GM10248 (cell line): ENCODE measurements at regions not wholly inside any gene's neighbourhood (a gene's known extent, or its start where the extent isn't known, plus 50 kb on each side); places are given as distances from the start of the nearest gene placed in this dataset.

Source experiments
- CTCF ChIA-PET: fragments of 300-600 bp; sonication (Branson Sonifier 250); formaldehyde crosslinking; extraction: SDS; loops from one replicate; lab custom pipeline; 2021; ENCODE audit warnings: antibody characterized with exemption; lab: Yijun Ruan, JAX
- POLR2A ChIA-PET: fragments of 350-650 bp; sonication (Branson Sonifier 250); formaldehyde crosslinking; extraction: SDS; loops from one replicate; lab custom pipeline; 2020; ENCODE audit warnings: antibody characterized with exemption; lab: Yijun Ruan, JAX
- DNase-seq: peaks from one replicate; pipeline ENCODE4 v3.0.0; 2012; ENCODE audit errors: extremely low spot score
- TF ChIP-seq, protein P1 (sequence below): IDR thresholded peaks from 2 replicates; pipeline ENCODE4 v1.5.1; 2012; ENCODE audit warnings: mild to moderate bottlenecking, low read depth; ENCODE audit errors: extremely low read depth, missing control alignments, control extremely low read depth

DNA sequence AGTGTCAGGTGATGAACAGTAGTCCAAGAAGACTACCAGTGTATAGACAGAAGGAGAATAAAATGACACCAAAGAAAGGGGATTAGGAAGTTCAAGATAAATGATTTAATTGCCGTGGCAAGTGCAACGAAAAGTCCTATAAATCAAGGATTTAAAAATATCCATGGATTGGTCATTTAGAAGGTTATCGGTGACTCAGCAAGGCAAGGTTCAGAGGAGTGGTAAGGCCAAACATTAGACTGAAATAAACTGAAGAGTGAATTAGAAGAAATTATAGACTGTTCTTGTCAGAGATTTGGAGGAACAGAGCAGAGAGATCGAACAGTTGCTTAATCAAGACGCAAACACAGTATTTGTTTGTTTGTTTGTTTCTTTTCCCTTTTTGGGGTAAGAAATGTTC, 211.9 kb upstream of the KCNMB2 start:
- CTCF ChIA-PET: interaction anchor here (1.2 kb wide), 1 partner anchor 9 kb away, joined by 3 read pairs; no protein-coding TSS in a partner anchor
- TF ChIP-seq, protein P1, sequence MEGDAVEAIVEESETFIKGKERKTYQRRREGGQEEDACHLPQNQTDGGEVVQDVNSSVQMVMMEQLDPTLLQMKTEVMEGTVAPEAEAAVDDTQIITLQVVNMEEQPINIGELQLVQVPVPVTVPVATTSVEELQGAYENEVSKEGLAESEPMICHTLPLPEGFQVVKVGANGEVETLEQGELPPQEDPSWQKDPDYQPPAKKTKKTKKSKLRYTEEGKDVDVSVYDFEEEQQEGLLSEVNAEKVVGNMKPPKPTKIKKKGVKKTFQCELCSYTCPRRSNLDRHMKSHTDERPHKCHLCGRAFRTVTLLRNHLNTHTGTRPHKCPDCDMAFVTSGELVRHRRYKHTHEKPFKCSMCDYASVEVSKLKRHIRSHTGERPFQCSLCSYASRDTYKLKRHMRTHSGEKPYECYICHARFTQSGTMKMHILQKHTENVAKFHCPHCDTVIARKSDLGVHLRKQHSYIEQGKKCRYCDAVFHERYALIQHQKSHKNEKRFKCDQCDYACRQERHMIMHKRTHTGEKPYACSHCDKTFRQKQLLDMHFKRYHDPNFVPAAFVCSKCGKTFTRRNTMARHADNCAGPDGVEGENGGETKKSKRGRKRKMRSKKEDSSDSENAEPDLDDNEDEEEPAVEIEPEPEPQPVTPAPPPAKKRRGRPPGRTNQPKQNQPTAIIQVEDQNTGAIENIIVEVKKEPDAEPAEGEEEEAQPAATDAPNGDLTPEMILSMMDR: no peak
- POLR2A ChIA-PET: no interaction called here
- no peak for DNase-seq

DNA sequence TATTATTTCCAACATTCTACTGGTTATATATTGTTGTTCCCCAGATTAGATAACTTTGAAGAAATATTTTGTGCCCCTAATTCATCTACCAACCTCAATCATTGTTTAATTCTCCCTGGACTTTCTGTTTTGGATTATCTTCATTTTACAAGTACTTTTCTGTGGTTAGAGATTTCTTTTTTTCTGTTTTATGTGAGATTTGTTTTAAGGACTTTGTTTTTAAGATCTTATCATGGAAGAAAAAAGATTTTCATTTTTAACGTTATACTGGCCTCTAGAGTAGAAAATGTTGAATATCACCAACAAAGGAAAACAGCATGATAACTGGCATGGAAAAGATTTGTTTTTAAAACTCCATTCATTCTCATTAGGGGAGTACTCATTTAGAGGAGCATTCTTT, 210.9 kb upstream of the KCNMB2 start:
- TF ChIP-seq, protein P1: no peak
- DNase-seq: no peak
- ChIA-PET POLR2A (no interaction called here), CTCF (no interaction called here)

DNA sequence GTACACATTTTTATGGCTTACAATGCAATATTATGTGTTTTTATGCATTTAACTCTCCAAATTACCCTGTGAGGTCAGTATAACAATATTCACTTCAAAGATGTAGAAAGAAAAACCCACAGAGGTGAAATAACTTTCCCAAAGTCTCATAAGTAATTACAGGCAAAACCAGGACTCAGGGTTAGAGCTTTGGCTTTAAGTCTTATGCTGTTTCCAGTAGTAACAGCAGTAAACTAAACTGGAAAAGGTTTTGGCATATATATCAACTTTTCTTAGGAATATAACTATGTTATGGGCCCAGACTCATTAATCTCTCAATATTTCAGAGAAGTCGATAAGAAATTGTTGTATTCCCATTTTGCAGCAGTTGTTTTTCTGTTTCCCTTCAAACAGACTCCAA, 206.3 kb upstream of the KCNMB2 start:
- POLR2A ChIA-PET: no interaction called here
- DNase-seq: no peak
- TF ChIP-seq, protein P1: no peak
- CTCF ChIA-PET: no interaction called here

DNA sequence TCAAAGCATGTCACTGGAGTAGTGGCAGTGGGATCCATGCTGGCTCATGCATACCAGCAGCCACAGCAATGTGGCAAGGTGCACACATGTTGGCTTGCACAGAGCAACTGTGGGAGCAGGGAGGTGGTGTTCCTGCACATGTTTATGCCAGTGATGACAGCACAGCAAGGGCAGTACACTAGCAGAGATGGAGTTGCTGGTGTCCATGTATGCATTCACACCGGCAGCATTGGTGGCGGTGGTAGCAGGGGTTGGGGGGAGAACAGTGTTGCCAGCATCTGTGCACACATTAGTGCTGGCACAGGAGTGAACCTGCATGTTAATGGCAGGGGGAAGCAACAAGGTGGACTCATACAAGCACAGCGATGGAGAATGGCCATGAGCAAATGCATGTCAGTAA, 202.0 kb upstream of the KCNMB2 start:
- POLR2A ChIA-PET: no interaction called here
- CTCF ChIA-PET: no interaction called here
- no peak for DNase-seq
- TF ChIP-seq, protein P1: no peak

DNA sequence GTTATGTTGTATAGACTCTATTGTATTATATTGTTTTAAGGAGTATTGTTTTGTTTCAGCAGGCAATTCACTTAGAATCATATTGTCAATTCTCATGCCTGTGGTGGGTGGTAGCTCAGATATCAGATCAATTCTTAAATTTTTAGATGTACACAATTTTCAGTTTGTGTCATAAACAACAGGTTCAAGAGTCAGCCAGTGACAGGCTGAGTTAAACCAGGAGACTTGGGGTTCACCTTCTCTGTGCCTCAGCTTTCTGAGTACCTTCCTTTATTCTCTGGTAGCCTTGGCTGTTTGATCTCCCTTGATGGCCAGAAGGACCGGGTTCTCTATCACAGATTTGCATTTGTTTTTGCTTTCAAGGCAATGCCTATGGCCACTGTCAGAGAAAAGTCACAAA, 199.9 kb upstream of the KCNMB2 start:
- CTCF ChIA-PET: interaction anchor here (1.4 to 1.5 kb wide), 3 partner anchors 9 to 14 kb away, joined by 3 read pairs; no protein-coding TSS in a partner anchor
- TF ChIP-seq, protein P1: no peak
- no peak for DNase-seq
- POLR2A ChIA-PET: no interaction called here

DNA sequence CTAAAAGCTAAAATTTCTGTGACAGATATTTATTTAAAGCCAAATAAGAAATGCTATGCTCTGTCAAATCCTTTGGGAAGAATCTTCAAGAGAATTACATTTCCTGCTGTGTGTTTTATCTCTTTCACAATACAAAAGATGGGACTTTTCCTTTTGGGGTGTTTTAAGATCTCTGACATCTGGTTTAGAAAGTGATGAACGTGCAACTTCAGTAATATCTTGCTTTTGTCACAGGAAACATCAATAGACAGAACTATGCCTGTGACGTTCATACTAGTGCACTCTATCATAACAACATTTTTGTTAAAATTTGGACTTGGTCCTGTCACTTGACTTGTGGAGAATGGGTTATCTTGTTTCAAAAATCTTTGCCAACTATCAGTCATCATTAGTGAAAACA, 195.7 kb upstream of the KCNMB2 start:
- POLR2A ChIA-PET: no interaction called here

More for the DNA sequence above, 195.7 kb upstream of the KCNMB2 start:
- no peak for DNase-seq
- TF ChIP-seq, protein P1: no peak
- CTCF ChIA-PET: interaction anchor here (1.0 to 1.5 kb wide), 2 partner anchors 14 to 19 kb away, joined by 3 to 5 read pairs; no protein-coding TSS in a partner anchor
